ENCODE measurements at regions not wholly inside any gene's neighbourhood (a gene's known extent, or its start where the extent isn't known, plus 50 kb on each side); places are given as distances from the start of the nearest gene placed in this dataset.

DNA sequence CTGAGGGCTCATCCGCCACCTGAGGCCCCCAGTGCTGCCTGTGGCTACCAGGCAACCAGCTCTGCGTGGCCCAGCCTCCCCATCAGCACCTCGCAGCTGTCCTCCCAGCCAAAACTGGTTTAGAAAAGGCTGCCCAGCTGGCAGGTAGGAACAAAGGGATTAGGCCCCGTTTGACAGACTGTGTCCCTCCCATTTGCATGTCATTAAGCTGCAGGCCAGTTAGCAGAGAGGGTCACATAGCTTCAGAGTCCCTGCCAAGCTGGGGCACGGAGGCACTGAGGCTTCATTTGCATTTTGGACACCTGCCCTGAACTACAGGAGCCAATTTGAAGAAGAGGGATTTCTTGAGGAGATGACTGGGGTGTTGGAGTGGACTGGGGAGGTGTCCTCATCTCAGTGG is 177.9 kb downstream of the TLE3 start:
- Mint-ChIP-seq H3K4me3 (peak overlapping the region; percentile 13), H3K9me3 (peaks cover 20% of the 10 kb centered on the region), H3K4me1 (peaks cover 29% of the 10 kb centered on the region), H3K36me3 (ENCODE audit: low read depth) (peaks cover 9% of the 10 kb centered on the region), H3K27ac (ENCODE audit: unreplicated experiment) (peak overlapping the region; percentile 13), H3K27me3 (ENCODE audit: low read depth) (peaks cover 18% of the 10 kb centered on the region)
- DNase-seq (ENCODE audit: low read depth, low spot score): peak; percentile 29
- TF ChIP-seq, protein P1, sequence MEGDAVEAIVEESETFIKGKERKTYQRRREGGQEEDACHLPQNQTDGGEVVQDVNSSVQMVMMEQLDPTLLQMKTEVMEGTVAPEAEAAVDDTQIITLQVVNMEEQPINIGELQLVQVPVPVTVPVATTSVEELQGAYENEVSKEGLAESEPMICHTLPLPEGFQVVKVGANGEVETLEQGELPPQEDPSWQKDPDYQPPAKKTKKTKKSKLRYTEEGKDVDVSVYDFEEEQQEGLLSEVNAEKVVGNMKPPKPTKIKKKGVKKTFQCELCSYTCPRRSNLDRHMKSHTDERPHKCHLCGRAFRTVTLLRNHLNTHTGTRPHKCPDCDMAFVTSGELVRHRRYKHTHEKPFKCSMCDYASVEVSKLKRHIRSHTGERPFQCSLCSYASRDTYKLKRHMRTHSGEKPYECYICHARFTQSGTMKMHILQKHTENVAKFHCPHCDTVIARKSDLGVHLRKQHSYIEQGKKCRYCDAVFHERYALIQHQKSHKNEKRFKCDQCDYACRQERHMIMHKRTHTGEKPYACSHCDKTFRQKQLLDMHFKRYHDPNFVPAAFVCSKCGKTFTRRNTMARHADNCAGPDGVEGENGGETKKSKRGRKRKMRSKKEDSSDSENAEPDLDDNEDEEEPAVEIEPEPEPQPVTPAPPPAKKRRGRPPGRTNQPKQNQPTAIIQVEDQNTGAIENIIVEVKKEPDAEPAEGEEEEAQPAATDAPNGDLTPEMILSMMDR (conservative IDR thresholded peaks at IDR 0.05): no peak

DNA sequence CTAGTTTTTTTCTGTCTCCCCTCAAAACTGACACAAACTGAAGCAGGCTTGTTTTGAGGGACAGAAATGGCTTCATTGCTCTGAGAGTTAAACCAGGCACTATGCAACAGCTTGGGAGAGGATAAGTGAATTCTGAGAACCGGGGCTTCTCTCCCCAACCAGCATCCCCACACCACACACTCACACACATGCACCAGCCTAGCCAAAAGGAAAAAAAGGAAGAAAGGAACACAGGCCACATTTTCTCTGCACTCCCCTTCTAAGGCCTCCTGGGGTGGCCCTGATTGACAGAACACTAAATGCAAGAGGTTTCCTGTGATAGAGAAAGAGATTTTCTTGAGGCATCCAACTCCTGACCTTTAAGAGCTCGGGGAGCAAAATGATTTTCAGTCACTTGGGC is 177.5 kb downstream of the TLE3 start:
- Mint-ChIP-seq H3K4me1 (peaks cover 29% of the 10 kb centered on the region), H3K4me3 (peak overlapping the region; percentile 13), H3K36me3 (ENCODE audit: low read depth) (peaks cover 10% of the 10 kb centered on the region), H3K27me3 (ENCODE audit: low read depth) (peaks cover 16% of the 10 kb centered on the region), H3K27ac (ENCODE audit: unreplicated experiment) (peak overlapping the region; percentile 13), H3K9me3 (peaks cover 21% of the 10 kb centered on the region)
- DNase-seq (ENCODE audit: low read depth, low spot score): no peak
- TF ChIP-seq, protein P1 (conservative IDR thresholded peaks at IDR 0.05): no peak

DNA sequence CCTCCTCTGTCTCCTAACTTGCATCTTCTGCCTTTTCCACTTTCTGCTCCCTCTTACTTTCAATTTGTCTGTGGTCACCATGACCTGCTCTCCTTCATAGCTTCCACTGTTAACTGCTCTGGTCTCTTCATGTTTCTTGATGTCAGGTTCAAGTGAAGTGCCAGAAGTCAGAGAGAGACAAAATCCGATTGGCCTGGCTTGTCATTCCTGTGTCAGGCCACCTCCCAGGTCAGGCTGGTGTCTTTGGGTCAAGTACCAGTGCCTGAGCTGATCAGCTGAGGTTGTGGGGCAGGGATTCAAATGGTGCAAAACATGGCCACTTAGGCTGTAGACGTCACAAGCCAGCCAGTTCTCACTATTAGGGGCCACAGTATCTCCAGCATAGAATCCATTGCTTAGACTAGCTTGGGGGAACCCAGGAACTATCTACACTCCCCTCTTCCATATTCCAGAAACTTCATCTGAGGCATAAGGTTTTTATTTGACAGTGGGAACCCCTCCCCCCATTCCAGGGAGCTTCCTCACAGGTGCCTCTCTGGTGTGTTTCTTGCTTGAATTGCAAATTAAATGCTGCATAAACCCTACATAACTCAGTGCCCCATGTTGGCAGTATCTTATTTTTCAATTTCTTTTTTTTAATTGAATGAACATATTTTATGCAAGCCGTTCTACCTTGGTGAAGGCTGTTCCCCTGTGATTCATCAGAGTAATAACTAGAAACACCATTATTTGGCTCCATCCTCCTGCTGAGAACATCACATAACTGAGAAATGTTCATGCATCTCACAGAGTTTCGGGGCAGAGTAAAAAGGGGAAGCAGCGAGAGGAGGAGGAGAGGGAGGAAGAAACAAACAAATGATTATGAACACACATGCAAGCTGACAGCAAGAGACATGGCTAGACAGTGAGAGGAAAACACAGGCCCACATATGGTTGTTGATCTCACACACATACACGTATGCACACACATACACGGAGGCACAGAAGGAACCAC is 175.8 kb downstream of the TLE3 start:
- no peak overlapping the region for H3K27ac Mint-ChIP-seq (ENCODE audit: unreplicated experiment)

DNA sequence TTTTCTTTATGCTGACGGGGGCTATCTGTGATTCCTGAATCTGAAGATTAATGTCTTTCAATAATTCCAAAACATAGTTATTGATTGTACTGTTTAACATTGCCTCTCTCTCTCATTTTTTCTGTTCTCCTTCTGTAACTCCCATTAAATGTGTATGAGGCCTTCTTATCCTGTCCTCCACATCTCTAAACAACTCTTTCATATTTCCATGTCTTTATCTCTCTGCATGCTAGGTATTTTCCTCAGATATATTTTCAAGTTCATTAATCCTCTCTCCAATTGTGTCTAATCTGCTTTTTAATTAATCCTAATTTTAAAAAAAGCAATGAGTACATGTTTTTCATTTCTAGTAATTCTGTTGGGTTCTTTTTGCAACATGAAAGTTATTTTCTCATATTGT is 173.2 kb downstream of the TLE3 start:
- TF ChIP-seq, protein P1 (conservative IDR thresholded peaks at IDR 0.05): no peak
- H3K9me3 Mint-ChIP-seq: peaks cover 31% of the 10 kb centered on the region

More for the DNA sequence above, 175.8 kb downstream of the TLE3 start:
- Mint-ChIP-seq H3K4me3 (no peak overlapping the region), H3K4me1 (peaks cover 29% of the 10 kb centered on the region), H3K27me3 (ENCODE audit: low read depth) (peaks cover 10% of the 10 kb centered on the region), H3K36me3 (ENCODE audit: low read depth) (peaks cover 14% of the 10 kb centered on the region), H3K9me3 (peaks cover 23% of the 10 kb centered on the region)
- TF ChIP-seq, protein P1 (conservative IDR thresholded peaks at IDR 0.05): no peak
- DNase-seq (ENCODE audit: low read depth, low spot score): no peak

DNA sequence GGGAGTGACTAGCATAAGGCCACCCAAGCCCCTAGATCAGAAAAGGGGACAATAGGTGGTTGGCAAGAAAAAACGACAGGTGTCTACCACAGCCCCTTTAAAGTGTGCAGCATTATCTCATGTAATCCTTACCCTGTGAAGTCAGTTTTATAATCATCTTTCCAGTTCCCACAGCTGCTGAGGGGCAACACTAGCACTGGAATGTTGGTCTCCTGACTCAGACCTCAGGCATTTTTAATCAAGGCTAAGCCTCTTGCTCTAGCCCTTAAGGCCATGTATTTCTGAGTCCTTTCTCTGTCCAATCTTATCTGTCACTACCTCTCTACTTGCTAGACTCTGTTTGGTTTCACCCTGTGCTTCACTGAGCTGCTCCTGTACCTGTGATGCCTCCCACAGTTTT is 171.7 kb downstream of the TLE3 start:
- DNase-seq (ENCODE audit: low read depth, low spot score): no peak
- peaks cover 22% of the 10 kb centered on the region for H3K36me3 Mint-ChIP-seq (ENCODE audit: low read depth)
- H3K9me3 Mint-ChIP-seq: peaks cover 33% of the 10 kb centered on the region
- peaks cover 2% of the 10 kb centered on the region for H3K27me3 Mint-ChIP-seq (ENCODE audit: low read depth)
- no peak overlapping the region for H3K27ac Mint-ChIP-seq (ENCODE audit: unreplicated experiment)
- TF ChIP-seq, protein P1 (conservative IDR thresholded peaks at IDR 0.05): no peak
- H3K4me3 Mint-ChIP-seq: no peak overlapping the region
- H3K4me1 Mint-ChIP-seq: peaks cover 7% of the 10 kb centered on the region

More for the DNA sequence above, 173.2 kb downstream of the TLE3 start:
- Mint-ChIP-seq H3K4me3 (no peak overlapping the region), H3K27ac (ENCODE audit: unreplicated experiment) (no peak overlapping the region), H3K27me3 (ENCODE audit: low read depth) (peaks cover 2% of the 10 kb centered on the region), H3K36me3 (ENCODE audit: low read depth) (peaks cover 21% of the 10 kb centered on the region), H3K4me1 (peaks cover 20% of the 10 kb centered on the region)
- no peak for DNase-seq (ENCODE audit: low read depth, low spot score)
